H1 (cell line): ENCODE measurements at regions not wholly inside any gene's neighbourhood (a gene's known extent, or its start where the extent isn't known, plus 50 kb on each side); places are given as distances from the start of the nearest gene placed in this dataset.

Experiments
- CBX5 ChIP-seq: fragments of 300-800, 300-1000 bp; sonication (generic); IDR thresholded peaks from 2 replicates; pipeline ENCODE4 v1.7.1; 2016; ENCODE audit warnings: antibody characterized with exemption, low read length, low read depth
- CBX8 ChIP-seq: fragments of 300-800, 300-1000 bp; sonication (generic); IDR thresholded peaks from 2 replicates; pipeline ENCODE4 v1.7.1; 2016; ENCODE audit warnings: low read depth, low read length, borderline replicate concordance
- CEBPB ChIP-seq: IDR thresholded peaks from 2 replicates; pipeline ENCODE4 v1.6.1; 2012; ENCODE audit warnings: low read depth, low read length
- CHD2 ChIP-seq: IDR thresholded peaks from 2 replicates; pipeline ENCODE4 v1.6.1; 2012; ENCODE audit warnings: low read length, improper control_type of control experiment
- CTBP2 ChIP-seq: IDR thresholded peaks from 2 replicates; pipeline ENCODE4 v1.7.0; 2011; ENCODE audit warnings: borderline replicate concordance, mild to moderate bottlenecking, moderate library complexity, mixed read lengths, low read length; ENCODE audit not compliant: insufficient read depth, insufficient read length
- CTCF ChIP-seq, 3 experiments: IDR thresholded peaks; 1 replicate in 2 of 3; 2 replicates in 1 of 3; pipeline versions ENCODE4 v1.5.1 to v1.6.1; 2011; ENCODE audit warnings: low read length in 3 of 3, mild to moderate bottlenecking in 3 of 3, inconsistent platforms in 2 of 3, low read depth in 1 of 3, moderate library complexity in 1 of 3; ENCODE audit not compliant: insufficient read depth in 1 of 3; ENCODE audit errors: control extremely low read depth in 1 of 3
- EP300 ChIP-seq, 2 experiments: IDR thresholded peaks; 1 replicate in 1 of 2; 2 replicates in 1 of 2; pipeline ENCODE4 v1.6.1; 2011 to 2012; ENCODE audit warnings: low read depth in 2 of 2, low read length in 2 of 2, mild to moderate bottlenecking in 2 of 2, borderline replicate concordance in 1 of 2, inconsistent platforms in 1 of 2, moderate library complexity in 1 of 2
- JUN ChIP-seq: IDR thresholded peaks from 2 replicates; pipeline ENCODE4 v1.6.1; 2011; ENCODE audit warnings: low read depth, mild to moderate bottlenecking, improper control_type of control experiment, low read length
- JUND ChIP-seq: IDR thresholded peaks from 2 replicates; pipeline ENCODE4 v1.6.1; 2011; ENCODE audit warnings: mild to moderate bottlenecking, improper control_type of control experiment, low read length
- KDM1A ChIP-seq: fragments of 200-600, 300-600 bp; sonication (generic); IDR thresholded peaks from 2 replicates; pipeline ENCODE4 v1.7.1; 2016; ENCODE audit warnings: mild to moderate bottlenecking, low read length, borderline replicate concordance
- KDM4A ChIP-seq: IDR thresholded peaks from one replicate; pipeline ENCODE4 v1.7.1; 2012; ENCODE audit warnings: low read depth, mild to moderate bottlenecking, moderate library complexity, low read length, inconsistent platforms; ENCODE audit not compliant: severe bottlenecking
- KDM5A ChIP-seq: fragments of 200-600 bp; IDR thresholded peaks from 2 replicates; pipeline ENCODE4 v1.7.1; 2012; ENCODE audit warnings: mild to moderate bottlenecking, low read length, inconsistent platforms, mixed read lengths
- NANOG ChIP-seq: IDR thresholded peaks from 2 replicates; pipeline ENCODE4 v1.6.1; 2011; ENCODE audit warnings: low read length, low read depth, mild to moderate bottlenecking, inconsistent platforms; ENCODE audit not compliant: insufficient read depth, poor library complexity, severe bottlenecking
- POU5F1 ChIP-seq: IDR thresholded peaks from 2 replicates; pipeline ENCODE4 v1.6.1; 2011; ENCODE audit warnings: low read depth, mild to moderate bottlenecking, low read length, moderate library complexity
- RBBP5 ChIP-seq: IDR thresholded peaks from 2 replicates; pipeline ENCODE4 v1.7.1; 2012; ENCODE audit warnings: low read depth, mild to moderate bottlenecking, inconsistent platforms, low read length, moderate library complexity, borderline replicate concordance
- TAF1 ChIP-seq: IDR thresholded peaks from 2 replicates; pipeline ENCODE4 v1.6.1; 2011; ENCODE audit warnings: mild to moderate bottlenecking, low read depth, low read length
- TBP ChIP-seq: IDR thresholded peaks from 2 replicates; pipeline ENCODE4 v1.6.1; 2011; ENCODE audit warnings: low read depth, low read length, improper control_type of control experiment
- TCF12 ChIP-seq: IDR thresholded peaks from 2 replicates; pipeline ENCODE4 v1.6.1; 2011; ENCODE audit warnings: low read depth, mild to moderate bottlenecking, low read length
- ZNF274 ChIP-seq: IDR thresholded peaks from 2 replicates; pipeline ENCODE4 v1.7.0; 2012; ENCODE audit warnings: low read length, borderline replicate concordance; ENCODE audit errors: extremely low read depth

- TF ChIP-seq TCF12 (peak; percentile 77; the same call in 1 of the 2 replicates), KDM4A (peak; percentile 77), CBX8 (no peak), CTCF (IDR thresholded peaks at IDR 0.05; ENCODE audit: control extremely low read depth in 1 of 3, insufficient read depth in 1 of 3, low read depth in 1 of 3, low read length in 3 of 3) (no peak), KDM1A (no peak), RBBP5 (peak; percentile 87), NANOG (no peak), CHD2 (no peak), JUND (no peak), CBX5 (no peak), EP300 (IDR thresholded peaks at IDR 0.05; ENCODE audit: borderline replicate concordance in 1 of 2, low read depth in 2 of 2, low read length in 2 of 2) (no peak), ZNF274 (no peak), POU5F1 (peak; percentile 61; the same call in 1 of the 2 replicates), KDM5A (no peak), CEBPB (no peak; the same call in 1 of the 2 replicates), TAF1 (no peak), JUN (no peak), TBP (peak; percentile 100), CTBP2 (no peak)
Observed at GRCh38 chr6:28673787-28674671, 148.3 kb downstream of the GPX5 start (continued).
